ENCODE measurements at regions not wholly inside any gene's neighbourhood (a gene's known extent, or its start where the extent isn't known, plus 50 kb on each side); places are given as distances from the start of the nearest gene placed in this dataset.

DNA sequence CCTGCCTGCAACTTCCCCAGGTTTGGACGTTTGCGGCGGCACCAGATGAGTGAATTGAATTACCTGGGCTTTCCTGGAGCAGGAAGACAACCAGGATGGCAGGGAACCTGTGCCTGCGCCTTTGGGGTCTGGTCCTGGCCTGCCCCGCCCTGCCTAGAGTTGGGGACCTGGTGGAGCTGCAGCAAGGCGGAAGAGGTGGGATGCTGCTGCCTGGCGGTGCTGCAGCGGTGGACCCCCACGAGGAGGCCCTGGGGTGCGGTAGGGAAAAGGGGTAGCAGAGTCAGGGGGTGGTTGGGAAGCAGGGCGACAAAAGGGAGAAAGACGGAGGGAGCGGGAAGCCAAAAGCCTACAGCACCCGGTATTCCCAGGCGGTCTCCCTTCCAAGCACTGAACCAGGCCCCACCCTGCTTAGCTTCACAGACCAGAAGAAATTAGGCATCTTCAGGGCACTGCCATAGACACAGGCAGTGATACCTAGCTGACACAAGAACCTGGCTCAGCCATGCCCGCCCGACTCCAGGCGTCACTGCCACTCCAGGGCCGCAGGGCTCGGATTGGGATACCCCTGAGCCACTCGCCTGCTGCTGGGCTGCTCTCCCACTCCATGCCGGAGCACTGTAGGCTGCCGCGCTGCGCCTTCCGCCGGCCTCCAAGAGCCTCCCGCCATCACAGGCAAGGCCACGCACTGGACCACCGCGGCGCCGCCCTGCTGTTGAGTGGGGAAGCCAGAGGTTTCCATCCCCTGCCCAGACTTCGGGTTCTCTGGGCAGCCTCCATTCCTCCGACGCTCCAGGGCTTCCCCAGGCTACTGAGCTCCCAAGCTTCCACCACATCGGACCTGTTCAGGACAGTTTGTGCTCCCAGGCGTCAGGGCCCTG, 155.2 kb upstream of the ALG10B start:
- TF ChIP-seq, protein P1, sequence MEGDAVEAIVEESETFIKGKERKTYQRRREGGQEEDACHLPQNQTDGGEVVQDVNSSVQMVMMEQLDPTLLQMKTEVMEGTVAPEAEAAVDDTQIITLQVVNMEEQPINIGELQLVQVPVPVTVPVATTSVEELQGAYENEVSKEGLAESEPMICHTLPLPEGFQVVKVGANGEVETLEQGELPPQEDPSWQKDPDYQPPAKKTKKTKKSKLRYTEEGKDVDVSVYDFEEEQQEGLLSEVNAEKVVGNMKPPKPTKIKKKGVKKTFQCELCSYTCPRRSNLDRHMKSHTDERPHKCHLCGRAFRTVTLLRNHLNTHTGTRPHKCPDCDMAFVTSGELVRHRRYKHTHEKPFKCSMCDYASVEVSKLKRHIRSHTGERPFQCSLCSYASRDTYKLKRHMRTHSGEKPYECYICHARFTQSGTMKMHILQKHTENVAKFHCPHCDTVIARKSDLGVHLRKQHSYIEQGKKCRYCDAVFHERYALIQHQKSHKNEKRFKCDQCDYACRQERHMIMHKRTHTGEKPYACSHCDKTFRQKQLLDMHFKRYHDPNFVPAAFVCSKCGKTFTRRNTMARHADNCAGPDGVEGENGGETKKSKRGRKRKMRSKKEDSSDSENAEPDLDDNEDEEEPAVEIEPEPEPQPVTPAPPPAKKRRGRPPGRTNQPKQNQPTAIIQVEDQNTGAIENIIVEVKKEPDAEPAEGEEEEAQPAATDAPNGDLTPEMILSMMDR (optimal IDR thresholded peaks at IDR 0.05 in 1 of 3, IDR thresholded peaks at IDR 0.05 in 1 of 3, conservative IDR thresholded peaks at IDR 0.05 in 1 of 3; ENCODE audit: extremely low read depth in 1 of 3, insufficient read depth in 2 of 3, low read length in 3 of 3) = no peak
- no peak for TF ChIP-seq EZH2 (IDR thresholded peaks at IDR 0.05; ENCODE audit: low read length)

Measured in keratinocyte (primary cell).